ENCODE measurements at regions not wholly inside any gene's neighbourhood (a gene's known extent, or its start where the extent isn't known, plus 50 kb on each side); places are given as distances from the start of the nearest gene placed in this dataset.

- no peak for TF ChIP-seq CTCF (IDR thresholded peaks at IDR 0.05; ENCODE audit: control extremely low read depth, extremely low read depth, low read depth, missing control alignments)
- ChIA-PET CTCF (no interaction called here), POLR2A (no interaction called here)
- DNase-seq (ENCODE audit: extremely low spot score), result no peak
Observed at GRCh38 chr16:86442703-86443102, 67.6 kb upstream of the FOXF1 start.

- no peak for DNase-seq (ENCODE audit: extremely low spot score)
- TF ChIP-seq CTCF (IDR thresholded peaks at IDR 0.05; ENCODE audit: control extremely low read depth, extremely low read depth, low read depth, missing control alignments), result no peak
- ChIA-PET CTCF (no interaction called here), POLR2A (no interaction called here)
Observed at GRCh38 chr16:86443508-86444147, 66.7 kb upstream of the FOXF1 start.

GRCh38 chr16:86444261-86444660, 66.1 kb upstream of the FOXF1 start:
- POLR2A ChIA-PET, result no interaction called here
- CTCF ChIA-PET, result no interaction called here
- no peak for DNase-seq (ENCODE audit: extremely low spot score)
- no peak for TF ChIP-seq CTCF (IDR thresholded peaks at IDR 0.05; ENCODE audit: control extremely low read depth, extremely low read depth, low read depth, missing control alignments)

- TF ChIP-seq CTCF (IDR thresholded peaks at IDR 0.05; ENCODE audit: control extremely low read depth, extremely low read depth, low read depth, missing control alignments), result no peak
- DNase-seq (ENCODE audit: extremely low spot score), result no peak
- POLR2A ChIA-PET, result no interaction called here
- CTCF ChIA-PET, result interaction anchor here (1.4 kb wide), 1 partner anchor 244 kb away, joined by 3 read pairs; no protein-coding TSS in a partner anchor
Observed at GRCh38 chr16:86444661-86445060, 65.7 kb upstream of the FOXF1 start.

- POLR2A ChIA-PET, result no interaction called here
Observed at GRCh38 chr16:86446279-86446678, 64.0 kb upstream of the FOXF1 start.

GRCh38 chr16:86447228-86447627, 63.1 kb upstream of the FOXF1 start:
- CTCF ChIA-PET, result no interaction called here
- POLR2A ChIA-PET, result no interaction called here
- DNase-seq (ENCODE audit: extremely low spot score), result no peak
- TF ChIP-seq CTCF (IDR thresholded peaks at IDR 0.05; ENCODE audit: control extremely low read depth, extremely low read depth, low read depth, missing control alignments), result no peak

More at GRCh38 chr16:86446279-86446678, 64.0 kb upstream of the FOXF1 start:
- CTCF ChIA-PET, result interaction anchor here (1.4 kb wide), 1 partner anchor 246 kb away, joined by 3 read pairs; no protein-coding TSS in a partner anchor
- TF ChIP-seq CTCF (IDR thresholded peaks at IDR 0.05; ENCODE audit: control extremely low read depth, extremely low read depth, low read depth, missing control alignments), result no peak
- DNase-seq (ENCODE audit: extremely low spot score), result no peak
